Fibroblast of pulmonary artery (primary cell): ENCODE measurements at regions not wholly inside any gene's neighbourhood (a gene's known extent, or its start where the extent isn't known, plus 50 kb on each side); places are given as distances from the start of the nearest gene placed in this dataset.
A peak's percentile ranks its signal among the peaks of the same experiment; 100 is the strongest.

Experiments used
- DNase-seq: peaks from one replicate; pipeline ENCODE4 v3.0.0-alpha.2; 2010; ENCODE audit warnings: low read depth
- H3K4me3 ChIP-seq: replicated peaks from 2 replicates; pipeline ENCODE4 v1.5.1; 2011; ENCODE audit warnings: low read depth, mild to moderate bottlenecking, control low read depth, low read length, moderate library complexity
- TF ChIP-seq, protein P1 (sequence below): IDR thresholded peaks from 2 replicates; pipeline ENCODE4 v1.5.1; 2011; ENCODE audit warnings: mild to moderate bottlenecking, control low read depth, low read length, inconsistent platforms; ENCODE audit errors: missing control alignments

DNA sequence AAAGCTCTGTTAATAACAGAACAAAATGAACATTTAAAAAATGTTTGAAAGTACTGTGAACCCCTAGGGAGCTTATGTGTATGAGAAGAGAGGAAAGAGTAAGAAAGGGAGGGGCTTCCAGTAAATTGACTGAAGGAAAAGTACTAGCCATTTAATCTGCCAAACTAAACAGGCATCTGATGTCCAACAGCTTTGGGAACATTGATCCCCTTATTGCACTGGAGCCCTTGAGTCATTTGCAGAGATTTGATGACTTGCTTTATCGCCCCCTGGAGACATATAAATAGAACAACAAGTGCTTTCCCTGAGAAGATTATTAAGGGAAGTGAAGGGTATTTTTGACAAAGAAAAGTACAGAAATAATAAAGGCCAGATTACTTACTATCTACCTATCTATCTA is 319.3 kb upstream of the NOVA1 start:
- TF ChIP-seq, protein P1, sequence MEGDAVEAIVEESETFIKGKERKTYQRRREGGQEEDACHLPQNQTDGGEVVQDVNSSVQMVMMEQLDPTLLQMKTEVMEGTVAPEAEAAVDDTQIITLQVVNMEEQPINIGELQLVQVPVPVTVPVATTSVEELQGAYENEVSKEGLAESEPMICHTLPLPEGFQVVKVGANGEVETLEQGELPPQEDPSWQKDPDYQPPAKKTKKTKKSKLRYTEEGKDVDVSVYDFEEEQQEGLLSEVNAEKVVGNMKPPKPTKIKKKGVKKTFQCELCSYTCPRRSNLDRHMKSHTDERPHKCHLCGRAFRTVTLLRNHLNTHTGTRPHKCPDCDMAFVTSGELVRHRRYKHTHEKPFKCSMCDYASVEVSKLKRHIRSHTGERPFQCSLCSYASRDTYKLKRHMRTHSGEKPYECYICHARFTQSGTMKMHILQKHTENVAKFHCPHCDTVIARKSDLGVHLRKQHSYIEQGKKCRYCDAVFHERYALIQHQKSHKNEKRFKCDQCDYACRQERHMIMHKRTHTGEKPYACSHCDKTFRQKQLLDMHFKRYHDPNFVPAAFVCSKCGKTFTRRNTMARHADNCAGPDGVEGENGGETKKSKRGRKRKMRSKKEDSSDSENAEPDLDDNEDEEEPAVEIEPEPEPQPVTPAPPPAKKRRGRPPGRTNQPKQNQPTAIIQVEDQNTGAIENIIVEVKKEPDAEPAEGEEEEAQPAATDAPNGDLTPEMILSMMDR, result peak; percentile 49
- DNase-seq, result peak; percentile 85
- H3K4me3 ChIP-seq, result no peak overlapping the region

DNA sequence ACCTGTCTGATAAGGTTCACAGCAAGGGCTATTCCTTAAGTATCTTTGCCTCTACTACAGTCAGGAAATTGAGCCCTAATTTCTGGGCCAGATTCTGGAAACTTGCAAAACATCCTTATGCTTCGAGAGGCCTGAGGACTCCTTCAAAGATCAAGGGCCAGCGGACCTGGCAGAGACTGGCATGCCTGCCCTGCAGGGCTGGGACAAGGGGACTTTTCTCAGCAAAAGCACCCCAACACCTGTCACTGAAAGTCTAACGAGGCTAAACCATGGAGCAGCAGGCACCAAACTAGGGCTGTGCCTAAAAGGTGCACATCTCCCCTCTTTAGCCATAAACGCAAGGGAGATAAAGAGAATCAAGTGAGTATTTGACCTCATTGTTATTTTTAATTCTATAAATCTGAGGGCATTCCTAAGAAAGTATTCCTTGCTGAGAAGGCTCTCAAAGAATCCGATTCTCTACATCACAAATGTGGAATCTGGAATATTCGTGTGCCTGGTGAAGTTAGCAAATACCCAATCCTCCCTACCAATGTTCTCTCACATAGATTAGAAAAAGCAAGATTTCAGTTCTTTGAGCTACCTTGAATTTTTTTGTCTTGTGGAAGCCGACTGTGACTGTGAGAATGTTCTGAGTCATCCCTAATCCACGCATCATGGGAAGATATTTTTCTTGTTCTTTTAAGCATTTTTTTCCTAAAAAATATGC is 328.2 kb upstream of the NOVA1 start:
- TF ChIP-seq, protein P1, result no peak
- peak; percentile 75 for DNase-seq
- no peak overlapping the region for H3K4me3 ChIP-seq

DNA sequence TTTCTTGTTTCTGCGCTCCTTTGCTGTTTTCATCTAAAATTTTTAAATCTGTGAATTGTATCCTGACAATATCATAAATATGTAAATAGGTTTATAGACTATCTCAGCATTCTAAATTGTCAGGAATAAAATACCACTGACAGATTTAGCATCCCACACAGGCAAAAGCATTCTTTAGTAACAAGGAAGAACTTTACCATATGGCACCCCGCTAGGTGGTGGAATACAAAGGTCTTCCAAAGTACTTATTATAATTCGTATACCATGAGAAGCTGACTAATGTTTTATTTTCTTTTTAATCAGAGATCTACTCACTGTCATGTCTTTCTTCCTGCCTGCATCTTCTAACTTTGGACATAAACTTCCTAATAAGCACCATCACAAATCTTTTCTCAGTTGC is 328.8 kb upstream of the NOVA1 start:
- TF ChIP-seq, protein P1, result no peak
- H3K4me3 ChIP-seq, result no peak overlapping the region
- DNase-seq, result no peak

DNA sequence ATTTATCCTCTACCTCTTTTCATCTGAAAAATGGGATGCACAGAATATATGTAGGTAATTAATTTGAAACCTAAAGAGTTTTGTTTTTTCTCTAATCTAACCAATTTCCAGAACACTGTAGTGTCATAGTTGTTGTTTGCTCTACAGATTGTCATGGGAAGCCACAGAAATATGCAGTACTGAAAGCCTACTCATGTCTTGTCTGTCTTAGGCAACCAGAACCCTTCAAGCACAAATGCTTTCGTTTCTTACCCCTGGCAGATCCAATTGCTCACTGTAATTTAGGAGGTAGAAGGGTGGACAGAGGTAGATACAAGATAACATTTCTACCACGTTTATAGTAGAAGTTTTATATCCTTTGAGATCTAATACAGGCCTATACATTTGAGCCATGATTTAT is 330.2 kb upstream of the NOVA1 start:
- H3K4me3 ChIP-seq, result no peak overlapping the region
- TF ChIP-seq, protein P1, result no peak
- no peak for DNase-seq

DNA sequence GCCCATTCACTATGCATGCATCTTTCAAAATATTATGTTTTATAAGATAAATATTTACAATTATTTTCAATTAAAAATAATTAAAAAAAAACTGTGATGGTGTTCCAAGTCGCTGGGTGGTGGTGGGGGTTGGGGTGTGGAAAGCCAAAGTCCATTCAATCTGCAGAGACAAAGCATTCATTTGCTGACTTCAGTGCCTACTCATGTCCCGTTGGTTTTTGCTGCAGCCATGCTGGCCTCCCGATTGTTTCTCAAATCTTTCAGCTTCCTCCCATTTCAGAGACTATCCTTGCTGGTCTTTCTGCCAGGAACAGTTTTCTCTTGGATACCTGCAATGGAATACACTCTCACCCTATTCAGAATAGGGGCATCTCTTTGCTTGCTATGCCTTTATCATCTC is 331.5 kb upstream of the NOVA1 start:
- TF ChIP-seq, protein P1, result no peak
- no peak for DNase-seq
- H3K4me3 ChIP-seq, result no peak overlapping the region

DNA sequence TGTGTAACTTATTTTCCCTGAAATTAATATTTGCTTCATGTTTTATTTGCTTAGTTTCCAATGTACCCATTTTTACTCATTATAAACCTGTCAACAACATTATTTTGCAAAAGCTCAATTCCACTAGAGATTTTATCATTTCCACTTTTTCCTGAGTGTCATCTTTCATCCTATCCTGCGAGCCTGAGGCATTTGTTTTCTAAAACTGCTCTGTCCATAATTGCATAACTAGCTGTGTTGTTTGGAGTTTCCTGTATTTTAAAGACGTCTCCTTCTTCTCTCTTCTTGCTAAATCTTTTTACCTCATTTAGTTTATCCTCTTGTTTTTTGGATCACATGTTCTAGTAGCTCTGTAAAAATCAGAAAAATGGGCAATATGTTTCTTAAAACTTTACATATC is 332.7 kb upstream of the NOVA1 start:
- TF ChIP-seq, protein P1, result no peak
- peak; percentile 71 for DNase-seq
- no peak overlapping the region for H3K4me3 ChIP-seq

DNA sequence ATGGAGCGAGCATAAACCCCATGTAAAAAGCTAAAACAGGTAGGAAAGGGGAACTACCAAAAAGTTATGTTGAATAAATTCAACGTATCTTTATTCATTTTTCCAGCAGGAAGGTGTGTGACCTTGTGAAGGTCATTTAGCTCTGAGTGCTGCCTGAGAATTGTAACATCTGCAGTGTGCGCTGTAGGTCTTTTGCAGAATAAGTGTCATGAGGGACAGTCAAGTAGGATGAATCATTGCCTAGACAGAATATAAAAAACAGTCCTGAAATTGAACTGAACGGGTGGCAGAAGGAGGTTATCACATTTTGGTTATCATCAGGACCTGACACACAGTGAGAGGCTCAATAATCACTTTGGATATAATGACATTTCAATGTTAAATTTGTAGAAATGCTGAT is 334.8 kb upstream of the NOVA1 start:
- no peak for DNase-seq
- H3K4me3 ChIP-seq, result no peak overlapping the region
- TF ChIP-seq, protein P1, result no peak
